SHP77 (cell line): ENCODE measurements at regions not wholly inside any gene's neighbourhood (a gene's known extent, or its start where the extent isn't known, plus 50 kb on each side); places are given as distances from the start of the nearest gene placed in this dataset.

ENCODE experiments used
- DNase-seq, 2 experiments: peaks; one replicate each; lab custom pipeline; 2025; lab: John Stamatoyannopoulos, UW

DNA sequence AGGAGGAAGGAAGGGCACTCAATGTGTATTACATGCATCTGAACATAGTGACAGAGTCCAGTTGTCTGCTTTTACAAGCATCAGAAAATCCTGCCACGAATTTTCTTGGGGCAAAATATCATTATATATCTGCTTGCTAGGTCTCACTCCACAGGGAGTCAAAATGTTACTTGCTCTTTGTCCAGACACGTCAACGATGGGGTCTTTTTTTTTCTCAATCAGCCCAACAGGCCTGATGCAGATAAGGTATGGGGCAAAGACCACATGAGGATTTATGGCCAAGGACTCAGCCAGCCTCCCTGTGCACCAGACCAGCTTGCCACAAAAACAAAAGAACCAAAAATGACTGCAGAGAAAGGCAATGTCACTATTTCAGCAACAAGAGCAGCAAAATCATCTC lies 323.4 kb upstream of the PKDCC start:
- no peak for DNase-seq

DNA sequence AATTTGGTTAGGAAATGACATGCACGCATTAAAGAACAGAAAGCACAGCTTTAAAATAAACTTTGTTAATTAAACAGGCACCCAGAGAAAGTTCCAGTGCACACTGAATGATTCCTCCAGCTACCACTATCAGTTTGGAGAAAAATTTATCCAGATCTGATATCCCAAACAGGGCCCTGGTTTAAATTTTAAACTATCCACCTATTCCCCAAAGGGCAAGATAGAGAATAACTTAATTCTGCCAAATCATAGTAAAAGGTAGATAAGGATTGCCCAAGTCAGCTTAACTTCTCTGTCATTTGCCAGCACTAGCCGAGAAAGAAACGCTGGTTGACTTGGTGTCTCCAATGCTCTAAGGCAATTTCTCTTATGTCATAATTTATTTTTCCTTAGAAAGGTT lies 321.9 kb upstream of the PKDCC start:
- no peak for DNase-seq

DNA sequence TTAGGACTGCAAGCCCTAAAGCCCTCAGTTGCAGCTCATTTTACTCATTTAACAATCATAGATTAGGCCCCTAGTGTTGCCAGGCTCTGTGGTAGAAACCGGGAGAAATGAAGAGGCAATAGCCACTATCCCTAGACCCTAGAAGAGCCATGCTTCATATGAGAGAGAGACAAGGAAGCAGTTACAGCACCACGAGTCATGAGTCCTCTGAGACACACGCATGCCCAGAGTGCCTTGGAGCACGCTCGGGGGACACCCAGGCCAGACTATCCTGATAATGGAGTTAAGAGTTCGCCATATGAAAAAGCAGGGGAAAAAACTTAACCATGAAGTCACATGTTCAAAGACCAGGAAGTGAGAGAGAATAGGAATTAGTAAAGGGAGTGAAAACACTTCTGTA lies 321.5 kb upstream of the PKDCC start:
- no peak for DNase-seq

DNA sequence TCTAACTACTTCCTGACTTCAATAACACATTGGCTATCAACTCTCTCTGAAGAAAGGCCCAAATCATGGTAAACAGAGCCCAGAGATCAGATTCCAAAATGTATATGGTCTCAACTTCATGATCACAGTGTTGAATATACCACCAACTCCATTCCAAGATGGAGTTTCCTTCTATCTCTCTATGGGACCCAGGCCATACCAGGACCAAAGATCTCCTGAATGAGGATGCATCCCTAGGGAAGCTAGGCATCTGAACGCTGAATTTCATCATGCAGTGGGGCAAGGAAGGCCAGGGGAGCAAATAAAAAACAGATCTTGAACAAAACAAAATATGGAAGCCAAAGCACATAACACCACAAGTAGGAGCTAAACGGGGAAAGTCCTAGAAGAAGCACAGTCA lies 320.7 kb upstream of the PKDCC start:
- no peak for DNase-seq

DNA sequence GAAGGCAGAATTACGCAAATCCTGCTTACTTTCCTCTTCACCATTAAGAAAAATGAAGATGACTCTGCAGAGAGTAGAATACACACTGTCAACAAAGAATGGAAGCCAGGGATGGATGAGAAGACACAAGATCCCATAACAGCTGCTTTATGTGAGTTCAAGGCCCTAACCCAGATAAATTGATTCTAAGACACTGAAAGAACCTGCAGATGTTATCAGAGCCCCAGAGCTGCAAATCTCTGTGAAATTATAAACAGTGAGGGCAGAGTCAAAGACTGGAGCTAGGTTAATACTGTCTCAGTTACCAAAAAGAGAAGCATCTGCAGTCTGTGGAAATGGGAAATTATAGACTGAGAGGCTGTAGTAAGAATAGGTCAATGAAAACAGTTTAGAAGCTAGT lies 320.1 kb upstream of the PKDCC start:
- no peak for DNase-seq

DNA sequence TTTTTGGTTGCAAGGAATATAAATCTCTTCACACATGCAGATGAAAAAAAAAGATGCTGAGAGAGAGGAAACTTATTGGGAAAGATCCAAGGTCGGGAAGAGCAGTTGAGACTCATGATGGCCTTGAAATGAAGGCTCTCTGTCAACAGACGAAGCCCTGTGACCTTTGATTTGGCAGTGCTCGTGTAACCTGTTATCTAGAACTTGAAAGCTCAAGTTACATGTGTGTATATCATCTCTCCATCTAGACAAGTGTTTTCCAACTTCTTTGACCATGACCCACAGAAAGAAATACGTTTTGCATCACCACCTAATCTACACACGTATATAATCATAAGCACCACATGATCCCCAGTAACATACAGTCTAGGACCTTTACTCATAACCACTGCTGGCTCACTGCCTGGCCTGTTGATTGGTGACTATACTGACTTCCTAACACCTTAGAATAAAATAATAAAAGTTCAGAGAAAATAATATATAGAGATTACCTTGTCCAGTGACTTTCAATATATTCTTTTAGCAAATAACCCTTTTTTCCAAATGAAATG lies 319.0 kb upstream of the PKDCC start:
- no peak for DNase-seq

DNA sequence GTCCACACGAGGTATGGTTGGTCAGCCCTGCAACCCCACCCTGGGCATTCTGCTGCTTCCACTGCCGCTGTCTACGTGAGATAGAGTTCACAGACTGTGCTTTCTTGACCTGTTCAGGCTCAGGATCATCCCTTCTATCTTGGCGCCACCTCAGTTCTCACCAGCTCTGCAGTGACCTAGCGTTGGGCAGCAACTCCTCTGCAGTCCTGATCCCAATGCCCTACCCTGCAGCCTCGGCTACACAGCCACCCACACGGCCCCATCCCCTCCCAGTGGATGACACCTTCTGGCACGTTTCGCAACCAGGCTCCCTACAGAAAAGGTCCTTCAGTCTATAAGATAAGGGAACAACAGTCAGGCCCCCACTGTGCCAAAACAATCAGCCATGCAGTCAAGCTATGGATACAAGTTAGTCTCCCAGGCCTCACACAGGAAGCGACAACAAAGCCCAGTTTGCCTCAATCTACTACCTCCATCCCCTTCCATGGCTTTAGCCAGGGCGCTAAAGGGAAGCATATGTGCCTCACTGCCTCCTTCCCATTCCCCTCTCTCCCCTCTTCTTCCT lies 317.9 kb upstream of the PKDCC start:
- no peak for DNase-seq

DNA sequence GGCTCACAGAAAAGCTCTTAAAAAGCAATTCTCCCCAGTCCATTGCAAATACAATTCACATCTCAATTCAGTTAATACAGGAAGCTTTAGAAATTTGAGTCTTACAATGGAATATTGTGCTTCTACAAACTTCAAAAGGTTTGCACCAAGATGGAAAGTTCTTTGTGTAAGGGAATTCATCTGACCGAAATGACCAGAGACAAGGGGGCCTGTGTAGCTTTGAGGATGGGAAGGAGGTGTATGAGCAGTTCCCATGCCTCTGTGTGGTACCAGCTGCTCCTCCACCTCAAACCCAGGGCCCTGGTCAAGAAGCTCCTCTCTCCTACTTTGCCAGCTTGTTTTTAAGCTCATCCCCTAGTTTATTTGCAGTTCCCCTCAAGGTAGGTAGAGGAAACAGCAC lies 312.8 kb upstream of the PKDCC start:
- DNase-seq: no peak

DNA sequence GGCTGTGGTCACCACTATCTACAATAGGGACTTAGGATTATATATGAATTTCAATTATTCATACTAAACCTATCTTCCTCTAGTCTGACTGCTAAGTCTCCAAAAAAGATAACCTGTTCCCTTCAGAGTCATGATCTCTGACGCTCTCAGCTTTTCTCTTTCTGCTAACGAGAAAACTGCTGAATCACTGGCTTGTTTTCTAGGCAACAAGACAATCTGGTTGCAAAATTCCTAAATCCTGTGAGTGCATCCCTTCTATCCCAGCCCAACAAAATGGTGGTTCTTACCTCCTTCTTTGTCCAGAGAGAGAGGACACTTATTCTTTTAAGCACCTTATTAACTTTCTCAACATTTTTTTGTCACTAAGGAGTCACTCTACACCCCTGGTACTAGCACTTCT lies 312.3 kb upstream of the PKDCC start:
- no peak for DNase-seq

DNA sequence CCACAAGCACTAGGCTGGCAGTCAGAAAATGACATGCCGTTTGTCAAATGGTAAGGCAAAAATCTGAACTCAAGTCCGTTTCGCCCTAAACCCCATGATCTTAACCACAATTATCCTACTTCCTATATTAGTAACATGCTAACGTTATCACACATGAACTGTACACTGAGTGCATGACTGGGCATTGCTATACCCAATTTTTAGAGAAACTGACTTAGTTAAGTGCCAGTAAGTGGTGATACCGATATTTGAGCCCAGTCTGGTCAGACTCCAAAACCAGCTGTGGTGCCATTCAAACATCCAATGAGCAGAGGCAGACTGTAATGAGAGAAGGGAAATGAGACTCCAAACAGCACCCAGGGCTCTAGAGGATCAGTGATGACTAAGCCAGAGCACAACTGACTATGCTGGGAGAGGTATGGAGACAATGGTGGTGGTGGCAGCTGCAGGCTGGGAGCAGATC lies 311.7 kb upstream of the PKDCC start:
- no peak for DNase-seq

DNA sequence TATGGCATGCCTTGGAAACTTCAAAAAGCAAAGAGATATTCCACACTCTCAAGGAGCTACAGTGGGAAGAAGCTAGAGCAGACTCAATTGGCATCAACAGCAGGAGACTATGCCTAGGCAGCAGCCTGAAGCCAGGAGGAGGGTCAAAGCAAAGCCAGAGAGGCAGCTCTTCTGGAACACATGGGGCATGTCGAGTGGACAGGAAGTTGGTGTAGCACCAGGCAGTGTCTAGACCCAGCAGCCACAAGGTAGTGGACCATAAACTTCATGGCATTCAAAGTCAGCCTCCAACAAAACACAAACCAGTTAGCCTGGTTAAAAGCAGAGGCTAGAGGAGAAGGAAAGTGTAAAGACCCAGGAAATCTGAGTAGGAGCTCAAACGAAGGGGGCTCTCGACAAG lies 311.2 kb upstream of the PKDCC start:
- DNase-seq: no peak

DNA sequence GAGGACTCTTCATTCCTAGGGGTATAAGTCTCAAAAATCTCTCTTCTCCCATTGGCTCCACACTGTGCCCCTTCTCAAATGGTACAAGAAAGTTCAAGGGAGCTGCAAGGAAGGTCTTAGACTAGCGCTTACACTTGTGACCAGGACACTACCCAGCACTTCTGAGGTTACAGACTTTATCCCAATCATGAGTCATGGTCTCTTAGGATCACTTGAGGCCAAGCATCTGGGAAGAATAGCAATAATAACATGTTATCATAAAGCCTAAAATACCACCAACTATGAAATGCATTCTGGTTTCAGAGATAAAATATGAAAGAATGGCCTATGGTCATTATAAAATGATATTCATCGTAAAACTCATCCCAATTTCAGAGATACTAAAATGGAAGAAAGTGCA lies 309.9 kb upstream of the PKDCC start:
- no peak for DNase-seq

DNA sequence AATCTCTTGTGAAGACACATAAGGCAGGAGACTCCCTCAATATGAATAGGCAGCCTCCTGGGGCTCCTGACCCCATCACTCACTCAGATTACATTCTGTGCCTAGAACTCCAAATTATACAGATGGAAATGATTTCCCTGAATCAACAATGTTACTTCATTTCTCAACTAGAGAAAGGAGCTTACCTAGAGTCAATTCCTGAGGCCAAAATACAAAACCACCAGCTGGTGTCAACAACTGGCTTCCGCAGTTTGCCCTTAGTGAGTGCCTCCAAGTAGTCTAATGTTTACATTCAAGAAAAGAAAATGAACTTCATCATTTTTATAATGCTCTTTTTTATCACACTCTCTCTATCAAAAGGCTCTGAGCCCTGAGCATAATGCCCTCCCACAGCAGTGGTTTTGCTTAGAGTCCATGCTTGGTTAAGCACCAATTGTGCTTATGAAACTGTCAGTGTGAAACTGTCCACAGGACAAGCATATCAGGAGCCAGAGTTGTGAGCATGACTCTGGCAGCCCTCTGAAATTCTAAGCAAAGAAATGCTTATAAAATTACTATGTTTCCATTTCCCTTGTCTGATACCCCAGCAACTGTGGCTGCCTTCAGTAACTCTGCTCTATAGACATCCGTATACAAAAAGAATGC lies 305.7 kb upstream of the PKDCC start:
- DNase-seq: no peak

DNA sequence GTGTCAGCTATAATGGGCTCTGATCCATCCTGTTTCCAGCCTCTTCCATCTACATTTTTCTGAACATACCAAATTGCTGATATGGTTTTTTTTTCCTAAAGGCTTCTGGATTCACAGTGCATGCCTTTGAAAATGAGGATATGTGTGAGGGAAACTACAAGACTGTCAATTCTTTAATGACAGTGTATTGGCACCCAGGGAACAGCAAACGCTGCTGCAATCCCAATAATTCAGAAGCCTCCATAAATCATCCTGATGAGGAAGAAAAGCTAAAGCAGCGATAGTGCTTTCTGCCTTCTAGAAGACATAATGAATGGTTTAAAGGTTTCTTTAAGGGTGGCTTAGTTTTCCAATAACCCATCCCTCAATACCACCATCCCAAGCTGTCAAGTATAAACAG lies 304.5 kb upstream of the PKDCC start:
- DNase-seq: no peak

DNA sequence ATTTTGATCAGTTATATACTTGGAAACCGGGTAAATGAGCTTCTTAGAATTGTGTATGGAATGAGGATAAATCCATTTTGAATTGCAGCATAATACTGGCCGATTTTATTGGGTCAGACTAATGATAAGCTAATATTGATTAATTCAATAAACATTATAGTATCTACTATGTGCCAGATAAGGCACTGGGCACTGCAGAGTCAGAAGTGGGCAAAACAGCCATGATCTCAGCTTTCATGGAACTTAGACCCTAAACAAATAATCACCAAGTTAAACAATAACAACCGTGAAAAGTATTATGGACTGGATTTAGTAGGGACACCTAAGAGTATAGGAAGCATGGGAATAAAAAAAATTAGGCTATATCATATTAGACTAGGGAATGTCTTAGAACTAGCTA lies 297.0 kb upstream of the PKDCC start:
- DNase-seq: no peak

DNA sequence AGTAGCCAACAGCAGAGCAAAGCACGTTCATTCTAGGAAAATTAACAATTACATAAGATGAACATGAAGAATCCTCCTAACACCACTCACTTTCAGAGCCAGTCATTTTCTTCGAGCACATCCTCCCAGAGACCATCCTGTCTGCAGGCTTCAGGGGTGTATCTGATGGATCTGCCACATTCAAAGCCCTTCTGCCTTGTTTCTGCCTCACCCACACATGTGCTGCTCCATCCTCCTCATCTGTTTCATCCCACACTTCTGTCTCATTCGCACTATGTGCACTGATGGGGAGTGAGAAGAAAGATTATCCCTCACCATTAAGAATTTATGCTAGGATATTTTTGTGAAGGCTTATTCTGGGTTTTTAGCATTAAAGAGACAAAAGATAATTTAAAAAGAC lies 287.9 kb upstream of the PKDCC start:
- no peak for DNase-seq

DNA sequence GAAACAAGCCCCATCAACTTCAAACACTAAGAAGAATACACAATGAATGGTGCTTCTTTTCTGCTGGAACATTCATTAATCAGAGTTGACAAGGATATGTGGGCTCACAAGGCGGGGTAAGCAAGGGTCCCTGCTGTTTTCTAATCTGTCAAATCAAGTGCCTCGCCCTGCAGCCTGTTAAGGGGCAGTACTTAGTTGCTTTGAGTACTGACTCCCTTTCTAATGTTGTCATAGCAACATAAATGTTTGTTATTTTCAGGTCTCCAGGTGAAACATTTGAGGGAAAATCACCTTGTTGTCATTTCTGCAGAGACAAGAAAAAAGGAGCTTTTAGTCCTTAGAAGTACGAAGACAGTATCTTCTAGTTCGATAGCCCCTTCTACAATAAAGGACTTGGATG lies 284.7 kb upstream of the PKDCC start:
- DNase-seq: no peak

DNA sequence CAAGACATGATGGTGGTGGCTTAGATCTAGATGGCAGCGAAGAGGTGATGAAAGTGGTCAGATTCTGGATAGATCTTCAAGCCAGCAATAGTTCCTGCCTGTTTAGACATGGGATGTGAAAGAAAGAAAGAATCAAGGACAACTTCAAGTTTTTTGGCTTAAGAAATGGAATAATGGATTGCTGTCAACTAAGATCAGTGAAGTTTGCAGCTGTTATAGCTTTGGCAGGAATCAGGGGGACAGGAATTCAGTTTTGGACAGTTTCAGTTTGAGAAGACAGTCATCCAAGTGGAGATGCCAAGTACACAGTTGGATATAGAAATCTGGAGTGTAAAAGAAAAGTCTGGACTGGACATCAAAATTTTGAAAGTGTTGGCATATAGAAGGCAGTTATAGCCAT lies 283.7 kb upstream of the PKDCC start:
- DNase-seq: no peak

DNA sequence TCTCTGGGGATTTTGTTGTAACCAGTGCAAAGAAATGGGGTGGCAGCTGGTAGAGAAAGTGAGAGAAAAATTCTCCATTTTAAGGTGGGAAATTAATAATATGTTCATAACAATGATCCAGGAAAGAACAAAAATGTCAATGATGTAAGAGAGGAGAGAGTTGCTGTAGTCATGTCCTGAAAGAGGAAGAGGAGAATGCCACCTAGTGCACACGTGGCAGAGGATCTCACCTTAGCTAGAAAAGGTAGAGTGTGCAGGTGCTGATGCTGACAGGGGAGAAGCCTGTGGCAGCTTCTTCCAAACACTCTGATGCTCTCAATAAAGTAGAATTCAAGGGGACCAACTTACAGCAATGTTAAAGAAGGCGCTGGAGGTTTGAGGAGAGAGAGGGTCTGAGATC lies 282.9 kb upstream of the PKDCC start:
- no peak for DNase-seq

DNA sequence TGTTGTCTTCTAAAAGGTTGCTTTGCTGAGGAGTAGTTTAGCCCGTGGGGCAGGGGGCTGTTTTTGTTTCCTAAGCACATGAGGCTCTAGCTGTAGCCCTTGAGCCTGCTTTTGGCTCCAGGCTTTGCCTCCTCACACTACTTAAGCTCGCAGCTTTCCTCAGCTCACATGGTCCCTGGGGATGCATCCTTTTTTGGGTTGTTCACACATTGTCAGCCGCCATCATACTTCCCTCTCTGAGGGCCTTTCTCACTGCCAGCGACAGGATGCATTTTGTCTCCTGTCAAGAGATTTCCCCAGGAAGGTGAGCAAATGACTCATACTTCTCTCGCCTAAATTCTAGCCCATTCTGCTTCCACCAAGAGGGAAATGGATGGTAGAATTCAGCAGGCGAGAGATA lies 279.5 kb upstream of the PKDCC start:
- DNase-seq: no peak

DNA sequence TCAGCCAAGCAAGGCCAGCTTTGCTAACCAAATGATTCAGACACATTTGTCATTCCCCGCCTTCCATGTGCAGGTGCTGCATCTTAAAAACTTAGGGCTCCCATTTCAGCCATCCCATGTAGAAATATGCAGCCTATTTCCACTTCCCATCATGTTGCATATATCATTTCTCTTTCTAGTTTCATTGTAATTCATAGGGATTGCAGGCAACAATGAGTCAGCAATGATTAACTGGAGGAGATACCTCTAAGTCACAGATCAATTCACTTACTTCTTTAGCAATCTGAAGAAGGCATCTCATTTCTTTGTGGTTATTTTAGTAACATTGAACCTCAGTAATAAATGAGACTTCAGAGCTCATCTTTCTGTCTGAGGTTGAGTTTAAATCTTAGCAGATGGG lies 276.1 kb upstream of the PKDCC start:
- DNase-seq: no peak

DNA sequence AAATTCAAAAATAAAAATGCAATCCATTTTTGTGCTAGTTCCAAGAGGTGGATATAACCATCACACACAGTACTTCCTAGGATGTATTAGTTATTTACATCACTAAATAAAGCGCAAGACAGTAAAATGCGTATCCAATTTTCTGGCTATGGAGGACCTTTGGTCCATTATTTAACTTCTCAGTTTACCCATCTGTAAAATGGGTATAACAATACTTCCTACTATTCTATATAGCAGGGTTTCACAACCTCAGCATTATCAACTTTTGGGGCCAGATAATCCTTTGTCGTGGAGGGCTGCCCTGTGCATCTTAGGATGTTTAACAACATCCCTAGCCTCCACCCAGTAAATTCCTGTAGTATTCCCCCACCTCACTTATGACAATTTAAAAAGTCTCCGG lies 275.1 kb upstream of the PKDCC start:
- no peak for DNase-seq

DNA sequence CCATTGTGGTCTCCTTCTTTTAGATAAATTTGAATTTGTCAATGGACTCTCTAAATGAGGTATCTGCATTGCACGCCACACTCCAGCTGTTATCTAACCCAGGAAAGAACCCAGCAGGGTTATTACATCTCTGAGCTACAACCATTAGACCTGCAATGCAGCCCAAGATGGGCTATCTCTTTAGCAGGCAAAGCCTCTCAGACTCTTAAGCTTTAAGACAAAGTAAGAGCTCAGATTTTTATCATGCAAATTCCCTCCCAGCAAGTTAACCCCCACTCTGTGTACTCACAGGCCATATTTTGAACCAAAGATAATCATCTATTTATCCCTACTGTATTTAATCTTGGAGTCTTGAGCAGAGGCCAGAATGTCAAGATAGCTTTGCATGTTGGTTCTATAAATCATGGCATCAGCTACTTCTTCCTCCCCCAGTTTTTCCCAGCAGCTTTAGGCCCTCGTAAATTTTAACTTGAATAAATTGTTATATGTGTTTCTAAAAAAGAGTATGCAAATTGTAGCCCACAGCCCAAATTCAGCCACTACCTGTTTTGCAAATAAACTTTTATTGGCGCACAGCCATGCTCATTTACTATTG lies 273.7 kb upstream of the PKDCC start:
- no peak for DNase-seq
